ENCODE measurements at regions not wholly inside any gene's neighbourhood (a gene's known extent, or its start where the extent isn't known, plus 50 kb on each side); places are given as distances from the start of the nearest gene placed in this dataset.

- in situ Hi-C loops (cut with HindIII; ENCODE audit: extremely low pct_ligation_motif_present, low pct_unique_long_range_greater_than_20kb): no loop called here
Observed at GRCh38 chr17:15006421-15007128, 258.6 kb downstream of the PMP22 start.

More at GRCh38 chr17:15006421-15007128, 258.6 kb downstream of the PMP22 start:
- H4K20me1 ChIP-seq (ENCODE audit: insufficient read depth, low read length): no peaks in the 10 kb centered on the region
- no peaks in the 10 kb centered on the region for H3K9me3 ChIP-seq (ENCODE audit: low read length)
- FAIRE-seq (no peak), DNase-seq (ENCODE audit: low spot score) (no peak), ATAC-seq (no peak)
- H3K4me2 ChIP-seq (ENCODE audit: low read depth, low read length): no peak overlapping the region
- no peaks in the 10 kb centered on the region for H3K79me2 ChIP-seq (ENCODE audit: insufficient read depth, low read length)
- H3K36me3 ChIP-seq (replicated peaks in 1 of 2; ENCODE audit: control insufficient read depth in 1 of 2, insufficient read depth in 2 of 2, low read length in 2 of 2): no peaks in the 10 kb centered on the region
- POLR2A ChIA-PET: no interaction called here
- H3K9ac ChIP-seq (ENCODE audit: insufficient read depth, low read depth, low read length): no peak overlapping the region
- WGBS (ENCODE audit: low lambda C conversion rate): 29% methylated on average over 6 of the region's 11 CpGs
- H3K27ac ChIP-seq (ENCODE audit: extremely low read length, insufficient read depth, low read length): no peak overlapping the region
- H3K27me3 ChIP-seq (ENCODE audit: control insufficient read depth in 1 of 2, insufficient read depth in 2 of 2, low read length in 2 of 2): peaks cover 0 to 2% of the 10 kb centered on the region in 2 experiments; a peak in 2 of 5 replicates
- CTCF ChIA-PET (ENCODE audit: low intra/inter-chr PET ratio, low total read pairs): no interaction called here
- no peak overlapping the region for H3K4me3 ChIP-seq (replicated peaks in 1 of 3; ENCODE audit: insufficient read depth in 1 of 3, low read depth in 2 of 3, low read length in 3 of 3)
- no TSS peak for BruUV-seq (replicated peaks)
- intact Hi-C loops (cut with micrococcal nuclease; ENCODE audit: unreplicated experiment): no loop called here
- H3K4me1 ChIP-seq (ENCODE audit: insufficient read depth, low read length): no peaks in the 10 kb centered on the region
- H2AFZ ChIP-seq (ENCODE audit: low read length): no peak overlapping the region
- TF ChIP-seq CHCHD3 (CRISPR knock-in tag; IDR thresholded peaks at IDR 0.05) (no peak), NCOA1 (CRISPR knock-in tag; IDR thresholded peaks at IDR 0.05) (no peak), ZNF275 (CRISPR knock-in tag; IDR thresholded peaks at IDR 0.05; ENCODE audit: borderline replicate concordance) (no peak), TFAP4 (IDR thresholded peaks at IDR 0.05; ENCODE audit: borderline replicate concordance, low read depth) (no peak), MIXL1 (CRISPR knock-in tag; IDR thresholded peaks at IDR 0.05) (no peak), ZFP62 (CRISPR knock-in tag; IDR thresholded peaks at IDR 0.05) (no peak), CBX2 (IDR thresholded peaks at IDR 0.05; ENCODE audit: low read depth, low read length) (no peak), CBX2 (CRISPR knock-in tag; IDR thresholded peaks at IDR 0.05; ENCODE audit: low read depth) (no peak), ZNF20 (CRISPR knock-in tag; IDR thresholded peaks at IDR 0.05) (no peak), ZNF737 (CRISPR knock-in tag; IDR thresholded peaks at IDR 0.05; ENCODE audit: borderline replicate concordance) (no peak), KLF11 (CRISPR knock-in tag; IDR thresholded peaks at IDR 0.05) (no peak), KDM5B (CRISPR knock-in tag; IDR thresholded peaks at IDR 0.05; ENCODE audit: borderline replicate concordance) (no peak), ZNF383 (CRISPR knock-in tag; IDR thresholded peaks at IDR 0.05; ENCODE audit: borderline replicate concordance) (no peak), HIC2 (CRISPR knock-in tag; IDR thresholded peaks at IDR 0.05; ENCODE audit: low read depth) (no peak)

Measured in HepG2 (cell line).